MM.1S (cell line): ENCODE measurements at regions not wholly inside any gene's neighbourhood (a gene's known extent, or its start where the extent isn't known, plus 50 kb on each side); places are given as distances from the start of the nearest gene placed in this dataset.

Experiments
- DNase-seq: peaks from one replicate; pipeline ENCODE4 v3.0.0-alpha.2; 2015
- H2AFZ ChIP-seq: fragments of 300-600 bp; sonication (generic); 2 replicates; pipeline ENCODE4 v1.6.0; 2016; ENCODE audit warnings: antibody characterized with exemption, low read length
- H3F3A ChIP-seq: fragments of 300-600 bp; sonication (generic); 2 replicates; pipeline ENCODE4 v1.6.1; 2016; ENCODE audit warnings: mild to moderate bottlenecking, antibody characterized with exemption, low read length, moderate library complexity, mixed read lengths; ENCODE audit not compliant: insufficient read depth
- H3K27ac ChIP-seq: fragments of 300-600 bp; sonication (generic); 2 replicates; pipeline ENCODE4 v1.5.1; 2016; ENCODE audit warnings: mild to moderate bottlenecking, low read length
- H3K27me3 ChIP-seq: fragments of 300-600 bp; sonication (generic); replicated peaks from 2 replicates; pipeline ENCODE4 v1.6.0; 2016; ENCODE audit warnings: low read length; ENCODE audit not compliant: insufficient read depth
- H3K36me3 ChIP-seq: fragments of 300-600 bp; sonication (generic); replicated peaks from 2 replicates; pipeline ENCODE4 v1.6.1; 2016; ENCODE audit warnings: mild to moderate bottlenecking, low read length, mixed read lengths; ENCODE audit not compliant: insufficient read depth
- H3K4me1 ChIP-seq: fragments of 300-600 bp; sonication (generic); 2 replicates; pipeline ENCODE4 v1.6.1; 2016; ENCODE audit warnings: low read length, mixed read lengths
- H3K4me2 ChIP-seq: fragments of 300-600 bp; sonication (generic); 2 replicates; pipeline ENCODE4 v1.6.0; 2016; ENCODE audit warnings: low read depth, low read length
- H3K4me3 ChIP-seq: fragments of 300-600 bp; sonication (generic); 2 replicates; pipeline ENCODE4 v1.5.1; 2016; ENCODE audit warnings: low read length, mixed read lengths
- H3K79me2 ChIP-seq: fragments of 300-600 bp; sonication (generic); 2 replicates; pipeline ENCODE4 v1.6.1; 2016; ENCODE audit warnings: mixed run types, low read length, mixed read lengths
- H3K9ac ChIP-seq: fragments of 300-600 bp; sonication (generic); 2 replicates; pipeline ENCODE4 v1.6.1; 2016; ENCODE audit warnings: low read length, mixed read lengths
- H3K9me2 ChIP-seq: fragments of 300-600 bp; sonication (generic); replicated peaks from 2 replicates; pipeline ENCODE4 v1.6.1; 2016; ENCODE audit warnings: mild to moderate bottlenecking, low read length, mixed read lengths; ENCODE audit not compliant: insufficient read depth
- H3K9me3 ChIP-seq: fragments of 300-600 bp; sonication (generic); replicated peaks from 2 replicates; pipeline ENCODE4 v1.6.1; 2016; ENCODE audit warnings: mild to moderate bottlenecking, low read length, mixed read lengths; ENCODE audit not compliant: insufficient read depth
- H4K20me1 ChIP-seq: fragments of 300-600 bp; sonication (generic); 2 replicates; pipeline ENCODE4 v1.6.1; 2016; ENCODE audit warnings: mild to moderate bottlenecking, low read length, moderate library complexity, mixed read lengths; ENCODE audit not compliant: insufficient read depth
- EZH2 ChIP-seq: fragments of 300-600 bp; sonication (generic); optimal IDR thresholded peaks from 2 replicates; pipeline ENCODE3; 2017; ENCODE audit warnings: low read depth, mild to moderate bottlenecking, antibody characterized with exemption, low read length, mixed read lengths
- EZH2phosphoT487 ChIP-seq: fragments of 300-600 bp; sonication (generic); IDR thresholded peaks from 2 replicates; pipeline ENCODE4 v1.6.1; 2018; ENCODE audit warnings: antibody characterized with exemption, low read length
- TF ChIP-seq, protein P1 (sequence below): fragments of 300-600 bp; sonication (generic); IDR thresholded peaks from 2 replicates; pipeline ENCODE4 v1.5.1; 2016; ENCODE audit warnings: antibody characterized with exemption, low read length, mixed read lengths

DNA sequence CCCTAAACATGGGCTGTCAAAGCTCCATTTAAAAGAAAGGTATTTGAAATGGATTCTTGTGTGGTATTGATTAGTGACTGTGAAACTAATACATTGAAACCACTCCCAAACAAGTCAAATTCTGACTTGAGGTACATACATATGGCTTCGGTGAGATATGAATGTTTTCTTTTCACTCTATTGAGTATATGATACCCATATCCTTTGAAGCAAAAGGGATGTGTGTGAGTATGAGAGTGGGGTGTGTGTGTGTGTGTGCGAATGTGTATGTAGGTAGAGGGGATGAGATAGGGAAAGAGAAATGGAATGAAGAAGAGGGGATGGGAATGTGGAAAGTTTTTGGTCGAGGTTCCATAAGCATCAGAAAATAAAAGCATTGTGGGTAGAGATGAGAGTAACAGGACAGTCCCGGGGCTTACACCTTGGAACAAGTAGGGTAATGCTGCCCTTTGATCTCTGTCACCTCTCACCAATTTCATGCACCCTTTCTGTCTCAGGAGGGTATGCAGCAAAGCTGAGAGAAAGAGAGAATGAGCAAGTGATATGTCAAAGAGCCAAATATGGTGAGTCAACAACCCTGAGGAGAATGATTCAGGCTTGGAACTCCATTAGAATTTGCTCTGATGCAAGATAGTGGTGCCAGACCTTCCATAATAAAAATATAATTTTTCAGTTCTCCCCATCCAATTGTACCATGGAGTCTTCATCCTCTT is 64.0 kb upstream of the ZEB2 start:
- no peaks in the 10 kb centered on the region for H3K9me2 ChIP-seq
- no peaks in the 10 kb centered on the region for H3K27me3 ChIP-seq
- H3F3A ChIP-seq: no peaks in the 10 kb centered on the region
- no peak for DNase-seq
- H2AFZ ChIP-seq: no peak overlapping the region
- no peaks in the 10 kb centered on the region for H3K79me2 ChIP-seq
- H3K4me1 ChIP-seq: no peaks in the 10 kb centered on the region
- no peaks in the 10 kb centered on the region for H4K20me1 ChIP-seq
- TF ChIP-seq, protein P1, sequence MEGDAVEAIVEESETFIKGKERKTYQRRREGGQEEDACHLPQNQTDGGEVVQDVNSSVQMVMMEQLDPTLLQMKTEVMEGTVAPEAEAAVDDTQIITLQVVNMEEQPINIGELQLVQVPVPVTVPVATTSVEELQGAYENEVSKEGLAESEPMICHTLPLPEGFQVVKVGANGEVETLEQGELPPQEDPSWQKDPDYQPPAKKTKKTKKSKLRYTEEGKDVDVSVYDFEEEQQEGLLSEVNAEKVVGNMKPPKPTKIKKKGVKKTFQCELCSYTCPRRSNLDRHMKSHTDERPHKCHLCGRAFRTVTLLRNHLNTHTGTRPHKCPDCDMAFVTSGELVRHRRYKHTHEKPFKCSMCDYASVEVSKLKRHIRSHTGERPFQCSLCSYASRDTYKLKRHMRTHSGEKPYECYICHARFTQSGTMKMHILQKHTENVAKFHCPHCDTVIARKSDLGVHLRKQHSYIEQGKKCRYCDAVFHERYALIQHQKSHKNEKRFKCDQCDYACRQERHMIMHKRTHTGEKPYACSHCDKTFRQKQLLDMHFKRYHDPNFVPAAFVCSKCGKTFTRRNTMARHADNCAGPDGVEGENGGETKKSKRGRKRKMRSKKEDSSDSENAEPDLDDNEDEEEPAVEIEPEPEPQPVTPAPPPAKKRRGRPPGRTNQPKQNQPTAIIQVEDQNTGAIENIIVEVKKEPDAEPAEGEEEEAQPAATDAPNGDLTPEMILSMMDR: no peak
- TF ChIP-seq EZH2 (no peak), EZH2phosphoT487 (no peak)
- H3K36me3 ChIP-seq: no peaks in the 10 kb centered on the region
- no peak overlapping the region for H3K4me2 ChIP-seq
- no peak overlapping the region for H3K4me3 ChIP-seq
- no peak overlapping the region for H3K9ac ChIP-seq
- H3K27ac ChIP-seq: no peak overlapping the region
- no peaks in the 10 kb centered on the region for H3K9me3 ChIP-seq

DNA sequence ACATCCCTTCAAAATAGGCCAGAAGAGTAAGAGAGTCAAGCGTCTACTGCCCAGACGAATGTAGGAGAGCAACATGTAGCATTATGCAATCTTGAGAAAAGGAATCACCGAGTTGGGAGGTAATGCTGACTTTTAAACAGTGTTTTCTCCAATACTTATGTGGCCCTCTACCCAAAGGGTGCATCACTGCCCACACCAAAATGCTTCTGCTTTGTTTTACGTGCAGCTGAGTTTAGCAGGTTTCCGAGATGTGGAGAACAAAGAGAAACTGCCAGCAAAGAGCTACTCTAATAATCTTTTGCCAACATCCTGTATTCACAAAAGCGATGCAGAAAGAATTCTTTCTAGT is 63.4 kb upstream of the ZEB2 start:
- Histone ChIP-seq H3K4me2 (no peak overlapping the region), H3K4me1 (no peaks in the 10 kb centered on the region), H2AFZ (no peak overlapping the region), H3K27ac (no peak overlapping the region), H3F3A (no peaks in the 10 kb centered on the region), H3K9me3 (no peaks in the 10 kb centered on the region), H3K79me2 (no peaks in the 10 kb centered on the region), H3K4me3 (no peak overlapping the region), H3K36me3 (no peaks in the 10 kb centered on the region), H4K20me1 (no peaks in the 10 kb centered on the region), H3K27me3 (no peaks in the 10 kb centered on the region), H3K9me2 (no peaks in the 10 kb centered on the region), H3K9ac (no peak overlapping the region)
- TF ChIP-seq EZH2: no peak
- TF ChIP-seq, protein P1: no peak
- no peak for TF ChIP-seq EZH2phosphoT487
- no peak for DNase-seq

DNA sequence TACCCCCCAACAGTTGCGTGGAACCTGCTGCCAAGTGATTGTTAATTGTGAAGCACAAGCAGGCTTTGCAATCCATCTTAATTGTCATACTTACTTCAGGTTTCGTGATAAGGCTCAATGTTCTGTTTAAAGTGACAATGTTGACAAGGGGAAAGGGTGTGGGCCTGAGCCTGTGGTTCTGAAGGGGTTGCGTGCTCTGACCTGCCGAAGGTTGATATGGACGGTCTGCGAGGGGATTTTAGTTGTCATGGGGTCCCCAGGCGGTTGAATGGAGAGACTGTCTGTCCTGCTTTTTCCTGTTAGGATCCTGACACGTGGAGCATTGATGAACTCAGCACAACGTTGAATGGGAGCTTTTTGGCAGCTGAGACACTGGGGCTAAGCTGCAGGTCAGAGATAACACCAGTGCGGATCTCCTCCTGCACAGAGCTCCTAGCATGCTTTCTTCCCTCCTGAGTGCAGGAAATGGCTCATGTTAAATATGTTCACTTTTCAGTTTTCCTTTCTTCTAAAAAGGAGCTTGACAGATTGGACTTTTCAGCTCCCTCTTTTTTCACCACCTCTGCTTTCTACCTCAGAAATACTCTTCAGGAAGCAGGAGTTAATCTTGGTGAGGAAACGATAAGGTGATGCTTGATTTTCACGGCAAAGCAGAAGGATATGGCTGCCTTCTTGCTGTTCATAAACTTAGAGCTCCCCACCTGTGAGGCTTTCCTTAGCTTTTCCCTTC is 62.9 kb upstream of the ZEB2 start:
- Histone ChIP-seq H3K27ac (no peak overlapping the region), H3K4me2 (no peak overlapping the region), H3F3A (no peaks in the 10 kb centered on the region), H3K9me3 (no peaks in the 10 kb centered on the region), H3K27me3 (no peaks in the 10 kb centered on the region), H3K4me3 (no peak overlapping the region), H3K79me2 (no peaks in the 10 kb centered on the region), H3K9ac (no peak overlapping the region), H3K9me2 (no peaks in the 10 kb centered on the region), H3K36me3 (no peaks in the 10 kb centered on the region), H2AFZ (no peak overlapping the region), H4K20me1 (no peaks in the 10 kb centered on the region), H3K4me1 (no peaks in the 10 kb centered on the region)
- DNase-seq: no peak
- TF ChIP-seq EZH2phosphoT487: no peak
- TF ChIP-seq EZH2: no peak
- TF ChIP-seq, protein P1: no peak
